AG04450 (cell line): ENCODE measurements at regions not wholly inside any gene's neighbourhood (a gene's known extent, or its start where the extent isn't known, plus 50 kb on each side); places are given as distances from the start of the nearest gene placed in this dataset.

Source experiments
- CTCF ChIA-PET: fragments of 300-600, 350-600 bp; formaldehyde crosslinking; extraction: SDS; loops from one replicate; lab custom pipeline; 2022; ENCODE audit warnings: antibody characterized with exemption, inconsistent platforms; lab: Charles Lee
- POLR2A ChIA-PET: fragments of 350-600 bp; formaldehyde crosslinking; extraction: SDS; loops from one replicate; lab custom pipeline; 2021; ENCODE audit warnings: antibody characterized with exemption, inconsistent platforms; lab: Yijun Ruan, JAX
- DNase-seq: peaks from one replicate; pipeline ENCODE4 v3.0.0-alpha.2; 2011; ENCODE audit warnings: low read depth, low spot score
- H3K27ac ChIP-seq: one replicate; pipeline ENCODE4 v1.5.1; 2012; ENCODE audit warnings: low read depth, low read length, control low read depth
- H3K27me3 ChIP-seq: one replicate; pipeline ENCODE4 v1.6.0; 2012; ENCODE audit warnings: low read length; ENCODE audit not compliant: control insufficient read depth, insufficient read depth
- H3K4me3 ChIP-seq: 2 replicates; pipeline ENCODE4 v1.5.1; 2011; ENCODE audit warnings: mild to moderate bottlenecking, low read depth, low read length, control low read depth
- H3K9me3 ChIP-seq: 2 replicates; pipeline ENCODE4 v1.5.1; 2012; ENCODE audit warnings: low read length; ENCODE audit not compliant: control insufficient read depth, insufficient read depth
- TF ChIP-seq, protein P1 (sequence below): IDR thresholded peaks from 2 replicates; pipeline ENCODE4 v1.5.1; 2011; ENCODE audit warnings: low read depth, low read length, control low read depth, inconsistent platforms

DNA sequence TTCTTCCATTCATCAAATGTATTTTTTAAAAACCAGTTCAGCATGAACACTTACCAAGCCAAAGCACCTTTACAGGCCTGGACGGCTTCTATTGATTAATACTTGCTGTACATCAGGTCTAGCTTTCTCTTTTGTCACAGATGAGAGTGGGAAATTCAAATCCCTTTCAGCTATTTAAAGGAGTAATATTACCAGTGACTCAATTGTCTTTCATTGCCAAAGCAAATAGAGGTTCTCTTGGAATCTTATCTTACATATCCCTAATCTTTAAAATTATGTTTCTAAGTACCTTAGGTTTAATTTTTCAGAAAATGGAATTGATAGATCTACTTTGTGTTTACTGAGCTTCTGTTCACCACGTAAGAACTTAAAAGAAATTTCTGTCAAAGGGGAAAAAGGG lies 922.9 kb downstream of the NSUN3 start:
- ChIA-PET CTCF (no interaction called here), POLR2A (no interaction called here)
- no peaks in the 10 kb centered on the region for H3K9me3 ChIP-seq
- no peak overlapping the region for H3K27ac ChIP-seq
- no peak for DNase-seq
- no peak overlapping the region for H3K4me3 ChIP-seq
- TF ChIP-seq, protein P1, sequence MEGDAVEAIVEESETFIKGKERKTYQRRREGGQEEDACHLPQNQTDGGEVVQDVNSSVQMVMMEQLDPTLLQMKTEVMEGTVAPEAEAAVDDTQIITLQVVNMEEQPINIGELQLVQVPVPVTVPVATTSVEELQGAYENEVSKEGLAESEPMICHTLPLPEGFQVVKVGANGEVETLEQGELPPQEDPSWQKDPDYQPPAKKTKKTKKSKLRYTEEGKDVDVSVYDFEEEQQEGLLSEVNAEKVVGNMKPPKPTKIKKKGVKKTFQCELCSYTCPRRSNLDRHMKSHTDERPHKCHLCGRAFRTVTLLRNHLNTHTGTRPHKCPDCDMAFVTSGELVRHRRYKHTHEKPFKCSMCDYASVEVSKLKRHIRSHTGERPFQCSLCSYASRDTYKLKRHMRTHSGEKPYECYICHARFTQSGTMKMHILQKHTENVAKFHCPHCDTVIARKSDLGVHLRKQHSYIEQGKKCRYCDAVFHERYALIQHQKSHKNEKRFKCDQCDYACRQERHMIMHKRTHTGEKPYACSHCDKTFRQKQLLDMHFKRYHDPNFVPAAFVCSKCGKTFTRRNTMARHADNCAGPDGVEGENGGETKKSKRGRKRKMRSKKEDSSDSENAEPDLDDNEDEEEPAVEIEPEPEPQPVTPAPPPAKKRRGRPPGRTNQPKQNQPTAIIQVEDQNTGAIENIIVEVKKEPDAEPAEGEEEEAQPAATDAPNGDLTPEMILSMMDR: no peak
- no peaks in the 10 kb centered on the region for H3K27me3 ChIP-seq

DNA sequence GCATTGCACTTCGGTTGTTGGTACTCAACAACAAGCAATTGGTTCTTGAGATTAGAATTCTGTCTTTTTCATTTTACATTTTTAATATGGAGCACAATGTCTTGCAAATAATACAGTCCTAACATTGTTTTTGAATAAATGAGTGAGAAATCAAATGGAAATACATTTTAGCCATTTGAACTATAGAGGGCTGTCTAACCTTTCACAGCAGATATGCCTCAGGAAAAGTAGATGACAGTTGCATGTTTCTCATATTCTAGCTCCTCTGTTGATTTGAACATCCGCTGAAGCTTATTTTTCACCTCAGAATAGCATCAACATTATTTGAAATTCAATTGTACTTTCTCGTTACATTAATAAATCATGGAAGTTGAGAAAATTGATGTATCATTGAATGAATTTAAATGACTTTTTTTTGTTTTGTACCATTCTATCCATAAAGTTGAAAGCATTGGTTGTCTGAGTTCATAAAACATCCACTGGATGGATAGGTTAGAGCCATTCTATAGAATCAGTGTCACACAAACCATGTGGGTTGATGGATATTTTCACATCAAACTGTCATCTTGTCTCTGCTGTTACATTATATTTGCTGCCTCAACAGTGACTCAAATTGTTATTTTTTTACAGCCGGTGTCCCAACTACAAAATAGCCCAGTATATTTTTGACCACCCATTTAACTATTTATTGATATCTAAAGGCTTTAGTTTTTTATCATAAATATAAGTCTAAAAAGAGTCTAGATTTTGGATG lies 928.3 kb downstream of the NSUN3 start:
- Histone ChIP-seq H3K27ac (no peak overlapping the region), H3K9me3 (peaks cover 4% of the 10 kb centered on the region), H3K27me3 (no peaks in the 10 kb centered on the region), H3K4me3 (no peak overlapping the region)
- CTCF ChIA-PET: no interaction called here
- DNase-seq: no peak
- TF ChIP-seq, protein P1: no peak
- POLR2A ChIA-PET: no interaction called here

DNA sequence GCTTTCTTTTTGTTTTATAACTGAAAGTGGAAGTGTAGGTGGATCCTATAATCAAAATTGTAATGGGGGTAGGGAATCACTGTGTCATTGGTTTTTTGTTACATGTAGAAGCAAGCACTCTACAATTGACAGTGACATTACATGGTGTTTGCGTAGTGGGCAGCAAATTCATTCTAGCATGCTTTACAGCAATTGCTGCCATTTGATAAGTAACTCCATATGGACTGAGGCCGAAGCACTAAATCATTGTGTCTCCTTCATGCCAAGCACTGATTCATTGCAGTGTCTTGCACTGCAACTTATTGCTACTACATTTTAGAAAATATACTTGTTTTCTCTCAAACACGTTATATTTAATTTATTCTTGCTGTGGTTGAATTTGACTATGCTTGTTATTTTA lies 933.9 kb downstream of the NSUN3 start:
- no peak overlapping the region for H3K27ac ChIP-seq
- TF ChIP-seq, protein P1: no peak
- CTCF ChIA-PET: no interaction called here

DNA sequence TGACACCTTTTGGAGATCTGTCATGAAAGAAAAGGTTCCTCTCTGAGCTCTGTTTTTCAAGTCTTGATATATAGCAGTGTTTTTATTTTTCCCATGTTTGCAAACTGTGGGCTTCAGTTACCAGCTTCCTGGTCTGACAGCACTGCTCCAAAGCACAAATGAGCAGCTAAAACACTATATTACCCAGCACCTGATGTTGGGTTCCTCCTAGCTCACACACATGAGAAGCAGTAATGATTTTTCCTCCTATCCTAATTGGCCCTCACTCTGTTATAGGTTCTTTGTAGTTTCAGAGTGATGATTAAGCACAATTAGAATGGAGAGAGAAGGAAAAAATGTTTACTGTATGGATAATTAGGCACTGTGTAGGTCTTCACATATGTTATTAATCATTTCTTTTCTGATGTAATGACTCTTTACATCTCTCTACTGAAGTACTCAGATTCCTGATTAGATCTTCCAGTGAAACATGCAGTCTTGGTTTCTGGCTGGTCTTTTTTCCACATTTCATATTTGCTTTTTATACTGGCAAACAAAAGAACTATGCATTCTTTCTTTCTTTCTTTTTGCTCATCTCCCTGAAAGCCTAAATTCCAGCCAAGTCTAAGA lies 939.7 kb downstream of the NSUN3 start:
- ChIA-PET POLR2A (no interaction called here), CTCF (no interaction called here)
- Histone ChIP-seq H3K4me3 (no peak overlapping the region), H3K27ac (no peak overlapping the region), H3K27me3 (no peaks in the 10 kb centered on the region), H3K9me3 (peaks cover 3% of the 10 kb centered on the region; the same call in 1 of the 2 replicates)
- TF ChIP-seq, protein P1: no peak
- no peak for DNase-seq

More for the DNA sequence above, 933.9 kb downstream of the NSUN3 start:
- H3K4me3 ChIP-seq: no peak overlapping the region
- POLR2A ChIA-PET: no interaction called here
- H3K9me3 ChIP-seq: peaks cover 4% of the 10 kb centered on the region
- DNase-seq: no peak
- no peaks in the 10 kb centered on the region for H3K27me3 ChIP-seq

DNA sequence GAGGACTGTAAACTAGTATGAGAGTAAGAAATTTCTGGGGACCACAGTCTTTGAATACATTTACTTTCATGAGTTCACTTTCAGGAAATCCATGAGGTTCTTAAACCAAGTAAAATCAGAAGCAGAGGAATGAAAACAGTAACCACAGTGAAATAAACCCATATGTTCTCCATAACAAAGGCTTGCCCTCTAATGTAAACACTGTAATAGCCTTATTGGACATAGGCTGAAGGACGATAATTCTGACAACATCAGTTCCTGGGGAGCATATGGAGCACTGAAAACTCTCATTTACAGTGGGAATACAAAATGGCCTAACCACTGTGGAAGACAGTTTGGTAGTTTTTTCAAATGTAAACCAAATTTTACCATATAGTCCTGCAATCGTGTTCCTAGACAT lies 965.8 kb downstream of the NSUN3 start:
- no peak for DNase-seq
- TF ChIP-seq, protein P1: no peak
- ChIA-PET POLR2A (no interaction called here), CTCF (no interaction called here)
- H3K4me3 ChIP-seq: no peak overlapping the region
- H3K27me3 ChIP-seq: no peaks in the 10 kb centered on the region
- H3K27ac ChIP-seq: no peak overlapping the region
- peaks cover 4% of the 10 kb centered on the region; the same call in 1 of the 2 replicates for H3K9me3 ChIP-seq
